Common myeloid progenitor, CD34-positive (primary cell): ENCODE measurements at regions not wholly inside any gene's neighbourhood (a gene's known extent, or its start where the extent isn't known, plus 50 kb on each side); places are given as distances from the start of the nearest gene placed in this dataset.
A peak's percentile ranks its signal among the peaks of the same experiment; 100 is the strongest.
"Not testable (repeated sequence)": the region's sequence is repeated elsewhere in the genome, so short reads cannot be mapped to it uniquely, and the experiment has no call there.

Source experiments
- CTCF ChIA-PET: fragments of 350-600 bp; sonication (Branson Sonifier 250); formaldehyde crosslinking; loops from one replicate; lab custom pipeline; 2021; ENCODE audit warnings: antibody characterized with exemption; lab: Charles Lee
- POLR2A ChIA-PET: fragments of 350-600 bp; sonication (Branson Sonifier 250); formaldehyde crosslinking; loops from one replicate; lab custom pipeline; 2021; ENCODE audit warnings: antibody characterized with exemption; lab: Charles Lee
- DNase-seq, 3 donors: peaks; one replicate each; pipeline versions ENCODE4 v3.0.0 to v3.0.0-alpha.2; 2013
- H3K27ac ChIP-seq, 2 experiments: 1 replicate in 1 of 2; 2 replicates in 1 of 2; pipeline ENCODE4 v1.7.0; 2013; ENCODE audit warnings: inconsistent platforms in 2 of 2, low read length in 2 of 2, mild to moderate bottlenecking in 2 of 2, low read depth in 1 of 2, moderate library complexity in 1 of 2; ENCODE audit not compliant: severe bottlenecking in 2 of 2, insufficient read depth in 1 of 2, poor library complexity in 1 of 2
- H3K27me3 ChIP-seq, 5 experiments: replicated peaks in 2 of 5; 1 replicate in 3 of 5; 2 replicates in 2 of 5; pipeline versions ENCODE4 v1.6.1 to v1.7.0; 2013; ENCODE audit warnings: low read length in 4 of 5, mild to moderate bottlenecking in 2 of 5, moderate library complexity in 2 of 5, inconsistent platforms in 1 of 5; ENCODE audit not compliant: insufficient read depth in 5 of 5, control insufficient read depth in 4 of 5
- H3K36me3 ChIP-seq, 4 experiments: 1 replicate in 2 of 4; 2 replicates in 2 of 4; pipeline versions ENCODE4 v1.6.1 to v1.7.0; 2013; ENCODE audit warnings: low read length in 3 of 4, control low read depth in 1 of 4, mild to moderate bottlenecking in 1 of 4; ENCODE audit not compliant: control insufficient read depth in 4 of 4, insufficient read depth in 4 of 4
- H3K4me1 ChIP-seq, 4 experiments: 1 replicate in 3 of 4; 2 replicates in 1 of 4; pipeline versions ENCODE4 v1.6.1 to v1.7.1; 2013; ENCODE audit warnings: low read length in 3 of 4, mild to moderate bottlenecking in 3 of 4, control low read depth in 1 of 4, inconsistent platforms in 1 of 4, moderate library complexity in 1 of 4; ENCODE audit not compliant: control insufficient read depth in 4 of 4, insufficient read depth in 4 of 4; ENCODE audit errors: control extremely low read depth in 1 of 4
- H3K4me3 ChIP-seq, 7 experiments: 1 replicate in 4 of 7; 2 replicates in 3 of 7; pipeline versions ENCODE4 v1.5.1 to v1.7.0; 2013; ENCODE audit warnings: mild to moderate bottlenecking in 7 of 7, low read length in 6 of 7, moderate library complexity in 6 of 7, inconsistent platforms in 2 of 7, low read depth in 2 of 7, control low read depth in 1 of 7; ENCODE audit not compliant: insufficient read depth in 4 of 7, control insufficient read depth in 1 of 7; ENCODE audit errors: extremely low read depth in 1 of 7
- H3K9me3 ChIP-seq, 5 experiments: 1 replicate in 4 of 5; 2 replicates in 1 of 5; pipeline versions ENCODE4 v1.6.1 to v1.7.1; 2013; ENCODE audit warnings: low read length in 4 of 5, mild to moderate bottlenecking in 2 of 5, inconsistent platforms in 1 of 5, low read depth in 1 of 5, moderate library complexity in 1 of 5; ENCODE audit not compliant: control insufficient read depth in 4 of 5, insufficient read depth in 2 of 5; ENCODE audit errors: control extremely low read depth in 1 of 5
- WGBS: methylation state at CpG from one replicate; pipeline ENCODE4 v1.1.5; 2013; ENCODE audit not compliant: insufficient coverage; 5-methylcytosine and 5-hydroxymethylcytosine counted together

DNA sequence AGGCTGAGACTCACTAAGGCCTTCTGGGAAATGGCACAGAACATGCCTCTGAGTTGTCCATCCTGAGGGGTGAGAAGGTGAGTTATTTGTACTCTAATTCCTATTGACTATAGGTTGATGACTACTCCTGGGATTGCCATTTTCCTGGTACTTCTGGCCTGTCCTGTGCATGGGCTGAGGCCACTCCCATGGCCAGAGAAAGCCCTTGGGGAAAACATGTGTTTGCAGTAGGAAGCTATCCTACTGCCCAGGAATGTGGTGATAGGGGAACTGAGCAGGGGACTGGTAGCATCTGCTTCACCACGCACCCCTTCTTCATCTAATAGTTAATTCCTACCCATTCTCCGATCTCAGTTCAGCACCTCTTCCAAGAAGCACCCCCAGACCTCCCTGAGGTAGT is 62.6 kb upstream of the MEX3C start:
- ChIA-PET POLR2A (no interaction called here), CTCF (no interaction called here)
- H3K27me3 ChIP-seq: peaks cover 0 to 3% (median 0%) of the 10 kb centered on the region in 5 experiments
- WGBS: 100% methylated on average over 1 of the region's 2 CpGs
- H3K4me3 ChIP-seq: no peak overlapping the region
- no peak overlapping the region for H3K27ac ChIP-seq
- no peaks in the 10 kb centered on the region for H3K36me3 ChIP-seq
- H3K9me3 ChIP-seq: peaks cover 0 to 2% (median 0%) of the 10 kb centered on the region in 5 experiments
- no peak for DNase-seq
- H3K4me1 ChIP-seq: no peaks in the 10 kb centered on the region

GRCh38 chr18:51266077-51266476 is 68.6 kb upstream of the MEX3C start:
- POLR2A ChIA-PET: not testable (repeated sequence)
- CTCF ChIA-PET: interaction anchor here (1.4 kb wide), 1 partner anchor 10 kb away, joined by 5 read pairs; no protein-coding TSS in a partner anchor

DNA sequence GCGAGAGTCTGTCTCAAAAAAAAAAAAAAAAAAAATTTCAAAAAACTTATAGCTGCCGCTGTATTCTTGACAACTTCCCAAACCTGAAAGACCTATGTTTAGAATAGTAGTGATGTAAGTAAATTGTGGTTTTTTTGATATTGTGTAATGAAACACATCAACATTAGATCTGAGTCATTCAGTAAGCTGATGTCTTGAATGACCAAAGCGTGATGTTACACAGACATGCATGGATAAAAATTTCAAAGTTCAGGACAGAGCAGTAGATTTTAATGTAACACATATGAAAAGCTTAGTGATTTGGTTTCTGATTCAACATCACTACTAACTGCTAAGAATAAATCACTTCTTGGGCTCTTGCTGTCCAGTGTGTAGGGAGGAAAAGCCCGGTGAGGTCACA is 69.3 kb upstream of the MEX3C start:
- H3K9me3 ChIP-seq: peaks cover 0 to 5% (median 0%) of the 10 kb centered on the region in 5 experiments
- H3K27me3 ChIP-seq: no peaks in the 10 kb centered on the region
- no CpG with 5 or more reads among the region's 4 CpGs for WGBS
- POLR2A ChIA-PET: no interaction called here
- CTCF ChIA-PET: interaction anchor here (1.4 kb wide), 1 partner anchor 11 kb away, joined by 5 read pairs; no protein-coding TSS in a partner anchor
- no peaks in the 10 kb centered on the region for H3K36me3 ChIP-seq
- H3K4me3 ChIP-seq: no peak overlapping the region
- no peak for DNase-seq
- no peak overlapping the region for H3K27ac ChIP-seq
- H3K4me1 ChIP-seq: no peaks in the 10 kb centered on the region

More at GRCh38 chr18:51266077-51266476, 68.6 kb upstream of the MEX3C start:
- not testable (repeated sequence) for H3K4me3 ChIP-seq, H3K27ac ChIP-seq, DNase-seq, H3K36me3 ChIP-seq, H3K27me3 ChIP-seq, H3K4me1 ChIP-seq, H3K9me3 ChIP-seq
- WGBS: 97% methylated on average over 4 of the region's 4 CpGs

DNA sequence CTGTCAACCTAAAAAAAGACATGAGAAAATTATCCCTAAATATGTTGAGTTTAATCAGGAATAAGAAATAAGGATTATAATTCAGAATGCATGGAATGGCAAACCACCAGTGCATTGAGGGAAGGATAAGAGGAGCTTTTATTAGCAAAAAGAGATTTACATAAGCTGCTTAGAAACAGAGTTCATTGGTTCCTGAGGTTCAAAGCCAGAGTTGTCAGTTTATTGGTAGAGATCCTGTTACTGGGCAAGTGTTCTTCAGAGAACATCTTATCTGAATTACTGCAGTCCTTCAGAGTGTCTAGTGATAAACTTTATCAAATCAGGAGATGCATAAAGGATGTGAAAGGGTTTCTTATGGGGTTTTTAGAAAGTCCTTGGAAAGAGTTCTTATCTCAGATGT is 76.0 kb upstream of the MEX3C start:
- ChIA-PET CTCF (interaction anchor here (0.6 kb wide), 1 partner anchor 734 kb away, joined by 3 read pairs; no protein-coding TSS in a partner anchor), POLR2A (no interaction called here)
- no peaks in the 10 kb centered on the region for H3K4me1 ChIP-seq
- no peak overlapping the region for H3K27ac ChIP-seq
- DNase-seq: peak in 1 of 3 donors; percentile 17
- H3K36me3 ChIP-seq: no peaks in the 10 kb centered on the region
- peaks cover 0 to 5% (median 0%) of the 10 kb centered on the region in 5 experiments for H3K9me3 ChIP-seq
- peaks cover 0 to 2% (median 0%) of the 10 kb centered on the region in 5 experiments for H3K27me3 ChIP-seq
- H3K4me3 ChIP-seq: no peak overlapping the region

- CTCF ChIA-PET: interaction anchor here (0.7 to 1.3 kb wide), 2 partner anchors 59 to 978 kb away, joined by 3 to 4 read pairs; no protein-coding TSS in a partner anchor
- WGBS: 93% methylated on average over 3 of the region's 6 CpGs
- DNase-seq: no peak
Measured at GRCh38 chr18:51275712-51276476, 78.4 kb upstream of the MEX3C start.

GRCh38 chr18:51278045-51278649 is 80.7 kb upstream of the MEX3C start:
- ChIA-PET POLR2A (interaction anchor here (0.6 kb wide), 1 partner anchor 215 kb away, joined by 4 read pairs; no protein-coding TSS in a partner anchor), CTCF (interaction anchor here (0.6 to 1.3 kb wide), 4 partner anchors 39 to 403 kb away, joined by 3 read pairs; no protein-coding TSS in a partner anchor)
- H3K36me3 ChIP-seq: no peaks in the 10 kb centered on the region
- 49% methylated on average over 2 of the region's 4 CpGs for WGBS
- peak; percentile 28 to 54 (median 50) for DNase-seq
- H3K9me3 ChIP-seq: no peaks in the 10 kb centered on the region
- H3K27me3 ChIP-seq: peaks cover 0 to 2% (median 0%) of the 10 kb centered on the region in 5 experiments
- no peaks in the 10 kb centered on the region for H3K4me1 ChIP-seq
- H3K27ac ChIP-seq: no peak overlapping the region
- H3K4me3 ChIP-seq: no peak overlapping the region

More at GRCh38 chr18:51275712-51276476, 78.4 kb upstream of the MEX3C start:
- H3K4me1 ChIP-seq: no peaks in the 10 kb centered on the region
- no peak overlapping the region for H3K27ac ChIP-seq
- POLR2A ChIA-PET: no interaction called here
- no peaks in the 10 kb centered on the region for H3K36me3 ChIP-seq
- H3K9me3 ChIP-seq: no peaks in the 10 kb centered on the region
- peaks cover 0 to 2% (median 0%) of the 10 kb centered on the region in 5 experiments for H3K27me3 ChIP-seq
- no peak overlapping the region for H3K4me3 ChIP-seq
